Duodenal mucosa (tissue), 2 donors: ENCODE measurements at regions not wholly inside any gene's neighbourhood (a gene's known extent, or its start where the extent isn't known, plus 50 kb on each side); places are given as distances from the start of the nearest gene placed in this dataset.
"Not testable (repeated sequence)": the region's sequence is repeated elsewhere in the genome, so short reads cannot be mapped to it uniquely, and the experiment has no call there.

Source experiments
- H3K27ac ChIP-seq: one replicate; pipeline ENCODE4 v1.7.0; 2013; ENCODE audit warnings: low read depth, low read length
- H3K27me3 ChIP-seq, 2 donors: one replicate each; pipeline ENCODE4 v1.7.0; 2013; ENCODE audit warnings: low read length in 2 of 2, control low read depth in 1 of 2; ENCODE audit not compliant: insufficient read depth in 2 of 2, control insufficient read depth in 1 of 2
- H3K36me3 ChIP-seq, 2 donors: one replicate each; pipeline ENCODE4 v1.7.0; 2013; ENCODE audit warnings: low read length in 2 of 2, control low read depth in 1 of 2; ENCODE audit not compliant: insufficient read depth in 2 of 2, control insufficient read depth in 1 of 2
- H3K4me1 ChIP-seq, 2 donors: one replicate each; pipeline ENCODE4 v1.7.0; 2013; ENCODE audit warnings: low read length in 2 of 2, control low read depth in 1 of 2; ENCODE audit not compliant: insufficient read depth in 2 of 2, control insufficient read depth in 1 of 2
- H3K4me3 ChIP-seq, 2 donors: one replicate each; pipeline ENCODE4 v1.7.0; 2013; ENCODE audit warnings: low read length in 2 of 2, low read depth in 1 of 2
- H3K9ac ChIP-seq, 2 donors: one replicate each; pipeline ENCODE4 v1.7.0; 2013; ENCODE audit warnings: low read length in 2 of 2, low read depth in 1 of 2
- H3K9me3 ChIP-seq, 2 donors: one replicate each; pipeline ENCODE4 v1.7.0; 2013; ENCODE audit warnings: low read length in 2 of 2, control low read depth in 1 of 2; ENCODE audit not compliant: control insufficient read depth in 1 of 2

- H3K36me3 ChIP-seq = no peaks in the 10 kb centered on the region
- H3K27ac ChIP-seq = no peak overlapping the region
- no peak overlapping the region for H3K9ac ChIP-seq
- H3K27me3 ChIP-seq = no peaks in the 10 kb centered on the region
- H3K9me3 ChIP-seq = no peaks in the 10 kb centered on the region
- H3K4me1 ChIP-seq = peaks cover under 1 to 23% of the 10 kb centered on the region in 2 donors
- no peak overlapping the region for H3K4me3 ChIP-seq
These were observed 321.2 kb downstream of the ADGRD1 start for GRCh38 chr12:131274906-131275305.

DNA sequence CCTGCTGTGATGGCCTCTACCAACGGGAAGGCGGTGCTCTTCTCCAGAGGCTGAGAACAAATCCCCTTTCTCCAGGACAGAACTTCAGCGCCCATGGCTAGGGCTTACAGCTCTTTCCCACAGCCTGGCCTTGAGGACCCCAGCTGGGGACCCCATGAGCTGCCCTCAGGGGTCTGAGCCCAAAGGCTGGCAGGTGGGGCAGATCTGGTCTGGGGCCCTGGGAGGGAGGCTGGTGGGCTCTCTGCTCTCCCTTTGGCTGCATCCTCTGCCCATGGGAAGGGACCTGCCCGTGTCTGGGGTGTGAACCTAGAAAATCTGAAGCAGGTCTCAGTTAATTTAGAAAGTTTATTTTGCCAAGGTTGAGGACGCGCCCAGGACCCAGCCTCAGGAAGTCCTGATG lies 322.1 kb downstream of the ADGRD1 start:
- Histone ChIP-seq H3K9ac (no peak overlapping the region), H3K4me1 (peaks cover 0 to 22% of the 10 kb centered on the region in 2 donors), H3K27ac (no peak overlapping the region), H3K36me3 (no peaks in the 10 kb centered on the region), H3K9me3 (no peaks in the 10 kb centered on the region), H3K4me3 (no peak overlapping the region), H3K27me3 (no peaks in the 10 kb centered on the region)

DNA sequence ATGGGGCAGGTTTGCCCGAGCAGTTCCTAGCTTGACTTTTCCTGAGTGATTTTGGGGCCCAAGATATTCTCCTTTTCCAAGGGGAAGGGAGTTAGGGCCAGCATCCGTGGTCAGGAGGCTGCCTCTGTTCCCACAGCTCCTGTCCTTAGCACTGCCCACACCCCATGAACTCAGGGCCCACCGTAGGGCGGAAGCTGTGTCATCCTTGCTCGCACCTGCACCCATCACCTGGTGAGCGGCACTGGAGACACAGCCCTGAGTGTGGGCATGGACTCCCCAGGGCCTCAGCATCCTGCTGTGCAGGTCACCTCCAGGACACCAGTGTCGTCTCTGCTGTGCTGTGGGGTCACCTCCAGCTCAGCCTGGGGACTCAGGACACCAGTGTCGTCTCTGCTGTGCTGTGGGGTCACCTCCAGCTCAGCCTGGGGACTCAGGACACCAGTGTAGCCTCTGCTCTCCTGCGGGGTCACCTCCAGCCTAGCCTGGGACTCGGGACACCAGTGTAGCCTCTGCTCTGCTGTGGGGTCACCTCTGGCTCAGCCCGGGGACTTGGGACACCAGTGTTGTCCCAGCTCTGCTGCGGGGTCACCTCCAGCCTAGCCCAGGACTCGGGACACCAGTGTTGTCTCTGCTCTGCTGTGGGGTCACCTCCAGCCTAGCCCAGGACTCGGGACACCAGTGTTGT lies 322.9 kb downstream of the ADGRD1 start:
- no peak overlapping the region for H3K4me3 ChIP-seq
- peaks cover 0 to 22% of the 10 kb centered on the region in 2 donors for H3K4me1 ChIP-seq
- H3K36me3 ChIP-seq = no peaks in the 10 kb centered on the region
- no peaks in the 10 kb centered on the region for H3K27me3 ChIP-seq
- no peak overlapping the region for H3K9ac ChIP-seq
- no peak overlapping the region for H3K27ac ChIP-seq
- no peaks in the 10 kb centered on the region for H3K9me3 ChIP-seq

- not testable (repeated sequence) for H3K27ac ChIP-seq, H3K4me3 ChIP-seq, H3K9ac ChIP-seq, H3K9me3 ChIP-seq, H3K36me3 ChIP-seq, H3K27me3 ChIP-seq
- peaks cover 0 to 20% of the 10 kb centered on the region in 2 donors for H3K4me1 ChIP-seq
These were observed 323.7 kb downstream of the ADGRD1 start for GRCh38 chr12:131277186-131278091.

DNA sequence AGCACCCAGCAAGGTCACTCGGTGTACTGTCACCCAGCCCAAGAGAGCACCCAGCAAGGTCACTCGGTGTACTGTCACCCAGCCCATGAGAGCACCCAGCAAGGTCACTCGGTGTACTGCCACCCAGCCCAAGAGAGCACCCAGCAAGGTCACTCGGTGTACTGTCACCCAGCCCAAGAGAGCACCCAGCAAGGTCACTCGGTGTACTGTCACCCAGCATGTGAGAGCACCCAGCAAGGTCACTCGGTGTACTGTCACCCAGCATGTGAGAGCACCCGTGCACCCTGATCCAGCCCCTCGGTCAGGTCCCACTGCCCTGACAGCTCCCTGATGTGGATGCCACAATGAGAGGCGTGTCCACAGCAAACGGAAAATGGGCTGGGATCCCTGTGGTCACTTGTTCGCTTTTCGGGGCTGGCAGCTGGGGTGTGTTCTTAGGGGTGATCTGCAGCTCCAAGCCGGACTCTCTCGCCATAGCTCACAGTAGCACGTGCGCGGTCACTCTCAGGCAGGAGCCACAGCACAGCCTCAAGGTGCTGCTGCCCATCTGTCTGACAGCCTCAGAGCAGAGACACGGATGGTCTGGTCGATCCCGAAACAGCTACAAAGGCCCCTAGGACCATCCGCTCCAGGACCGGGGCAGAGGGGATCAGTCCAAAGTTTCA lies 324.9 kb downstream of the ADGRD1 start:
- H3K36me3 ChIP-seq, H3K4me3 ChIP-seq, H3K27ac ChIP-seq, H3K9ac ChIP-seq, H3K27me3 ChIP-seq, H3K9me3 ChIP-seq: not testable (repeated sequence)
- peaks cover 0 to 10% of the 10 kb centered on the region in 2 donors for H3K4me1 ChIP-seq

DNA sequence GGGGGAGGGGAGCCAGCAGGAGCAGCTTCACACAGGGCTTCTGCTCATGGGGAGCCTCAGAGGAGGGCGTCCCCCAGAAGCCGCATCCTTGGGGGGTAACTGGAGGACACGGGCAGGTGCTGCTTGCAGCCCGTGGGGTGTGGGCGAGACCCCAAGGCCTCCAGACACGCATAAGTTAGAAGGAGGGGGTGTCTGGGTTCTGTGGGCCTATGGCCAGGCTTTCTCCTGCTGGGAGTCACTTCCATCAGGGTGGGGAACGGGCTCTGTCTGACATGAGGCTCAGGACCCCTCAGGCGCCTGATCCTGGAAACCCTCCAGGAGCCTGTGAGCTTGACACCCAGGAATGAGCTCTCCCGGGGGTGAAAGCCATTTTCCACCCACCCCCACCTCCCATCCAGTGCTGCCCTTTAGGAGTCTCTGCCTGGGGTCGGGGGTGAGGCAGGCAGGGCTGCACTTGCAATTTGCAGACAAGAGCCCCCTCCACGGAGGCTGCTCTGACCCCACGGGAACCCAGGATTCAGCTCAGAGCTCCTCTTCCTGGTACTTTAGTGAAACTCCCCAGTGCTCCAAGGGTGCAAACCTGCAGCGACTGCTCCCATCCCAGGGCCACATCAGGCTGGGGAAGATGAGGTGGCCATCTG lies 325.7 kb downstream of the ADGRD1 start:
- Histone ChIP-seq H3K4me3 (no peak overlapping the region), H3K27me3 (peaks cover 0 to 6% of the 10 kb centered on the region in 2 donors), H3K9ac (no peak overlapping the region)

DNA sequence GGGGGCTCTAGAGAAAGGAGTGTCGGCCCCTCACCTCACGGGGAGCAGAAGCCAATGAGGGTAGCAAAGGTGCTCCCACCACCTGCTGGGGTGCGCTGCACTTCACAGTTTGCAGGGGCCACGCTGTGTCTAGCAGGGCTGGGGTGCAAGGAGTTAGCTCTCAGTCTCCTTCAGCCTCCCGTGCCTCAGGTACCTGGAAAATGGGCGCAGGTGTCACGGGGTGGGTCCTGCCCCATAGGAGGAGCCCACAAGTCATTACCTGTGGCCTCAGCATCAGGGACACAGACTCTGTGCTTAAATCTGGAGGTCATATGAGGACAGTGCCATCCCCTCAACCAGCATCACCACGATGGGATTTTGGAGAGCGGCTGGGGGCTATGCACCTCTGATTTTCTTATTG lies 326.7 kb downstream of the ADGRD1 start:
- no peaks in the 10 kb centered on the region for H3K9me3 ChIP-seq
- H3K9ac ChIP-seq = no peak overlapping the region
- H3K27ac ChIP-seq = no peak overlapping the region

More for the DNA sequence above, 325.7 kb downstream of the ADGRD1 start:
- Histone ChIP-seq H3K4me1 (peaks cover 0 to 4% of the 10 kb centered on the region in 2 donors), H3K36me3 (no peaks in the 10 kb centered on the region), H3K27ac (no peak overlapping the region), H3K9me3 (no peaks in the 10 kb centered on the region)

GRCh38 chr12:131281016-131281415 lies 327.3 kb downstream of the ADGRD1 start:
- Histone ChIP-seq H3K27ac (no peak overlapping the region), H3K36me3 (no peaks in the 10 kb centered on the region), H3K4me3 (no peak overlapping the region), H3K9ac (no peak overlapping the region), H3K4me1 (no peaks in the 10 kb centered on the region), H3K27me3 (peaks cover 0 to 6% of the 10 kb centered on the region in 2 donors), H3K9me3 (no peaks in the 10 kb centered on the region)

More for the DNA sequence above, 326.7 kb downstream of the ADGRD1 start:
- Histone ChIP-seq H3K4me3 (no peak overlapping the region), H3K4me1 (no peaks in the 10 kb centered on the region), H3K27me3 (peaks cover 0 to 6% of the 10 kb centered on the region in 2 donors), H3K36me3 (no peaks in the 10 kb centered on the region)

GRCh38 chr12:131282292-131283080 lies 328.8 kb downstream of the ADGRD1 start:
- no peaks in the 10 kb centered on the region for H3K9me3 ChIP-seq
- H3K4me3 ChIP-seq = no peak overlapping the region
- no peaks in the 10 kb centered on the region for H3K4me1 ChIP-seq

More at GRCh38 chr12:131282292-131283080, 328.8 kb downstream of the ADGRD1 start:
- H3K27ac ChIP-seq = no peak overlapping the region
- H3K27me3 ChIP-seq = peaks cover 0 to 6% of the 10 kb centered on the region in 2 donors
- no peaks in the 10 kb centered on the region for H3K36me3 ChIP-seq
- no peak overlapping the region for H3K9ac ChIP-seq
